ENCODE measurements at regions not wholly inside any gene's neighbourhood (a gene's known extent, or its start where the extent isn't known, plus 50 kb on each side); places are given as distances from the start of the nearest gene placed in this dataset.
"Not testable (repeated sequence)": the region's sequence is repeated elsewhere in the genome, so short reads cannot be mapped to it uniquely, and the experiment has no call there.

DNA sequence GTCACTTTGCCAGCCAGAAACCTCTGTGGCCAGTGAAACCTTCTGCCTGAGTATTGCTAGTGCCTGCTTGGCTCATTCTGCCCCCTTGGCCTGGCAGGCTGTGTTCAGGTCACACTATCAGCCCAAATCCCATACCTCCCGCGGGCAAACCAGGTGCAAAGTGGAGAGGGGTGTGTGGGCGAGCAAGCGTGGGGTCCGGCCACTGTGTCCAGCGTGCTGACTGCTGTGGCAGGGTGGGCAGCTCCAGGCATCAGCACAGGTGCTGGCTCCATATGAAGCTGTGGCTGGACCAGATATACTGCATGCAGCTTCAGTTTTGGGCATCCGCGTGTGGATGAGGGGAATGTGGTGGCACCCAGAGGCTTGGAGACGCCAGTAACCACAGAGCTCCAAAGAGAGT, 576.5 kb upstream of the EDIL3 start:
- Histone ChIP-seq H3K79me2 (ENCODE audit: control insufficient read depth, insufficient read depth, low read length, unreplicated experiment) (no peaks in the 10 kb centered on the region), H3K4me3 (ENCODE audit: low read depth, low read length) (no peak overlapping the region), H2AFZ (ENCODE audit: low read length, unreplicated experiment) (no peak overlapping the region)

DNA sequence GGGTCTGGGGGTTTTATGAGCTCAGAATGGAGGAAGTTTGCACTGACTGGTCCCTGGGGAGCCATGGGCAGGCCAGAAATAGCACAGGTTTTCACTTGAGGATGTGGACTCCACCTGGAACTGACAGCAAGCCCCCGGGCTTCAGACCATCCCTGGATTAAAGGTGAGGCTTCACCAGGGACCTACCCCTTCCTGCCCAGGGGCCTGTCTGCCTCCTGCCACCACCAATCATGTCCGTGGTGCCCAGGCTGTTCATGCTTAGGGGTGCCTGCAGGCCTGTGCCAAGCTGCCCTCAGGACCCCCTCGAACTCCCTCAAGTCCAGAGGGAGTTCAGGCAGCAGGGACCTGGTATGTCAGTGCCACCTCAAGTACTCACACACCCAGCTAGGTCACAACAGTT, 577.2 kb upstream of the EDIL3 start:
- Histone ChIP-seq H3K4me3 (ENCODE audit: low read depth, low read length) (no peak overlapping the region), H3K4me1 (ENCODE audit: control insufficient read depth, insufficient read depth, low read length, unreplicated experiment) (peaks cover 8% of the 10 kb centered on the region), H2AFZ (ENCODE audit: low read length, unreplicated experiment) (no peak overlapping the region), H3K36me3 (ENCODE audit: insufficient read depth, low read length) (no peaks in the 10 kb centered on the region), H3K79me2 (ENCODE audit: control insufficient read depth, insufficient read depth, low read length, unreplicated experiment) (no peaks in the 10 kb centered on the region), H3K27me3 (ENCODE audit: insufficient read depth, low read length) (no peaks in the 10 kb centered on the region), H3K27ac (ENCODE audit: low read depth, low read length) (no peak overlapping the region)

More for the DNA sequence above, 576.5 kb upstream of the EDIL3 start:
- no peaks in the 10 kb centered on the region for H3K27me3 ChIP-seq (ENCODE audit: insufficient read depth, low read length)
- H3K36me3 ChIP-seq (ENCODE audit: insufficient read depth, low read length), result no peaks in the 10 kb centered on the region
- H3K4me1 ChIP-seq (ENCODE audit: control insufficient read depth, insufficient read depth, low read length, unreplicated experiment), result peaks cover 8% of the 10 kb centered on the region
- no peak overlapping the region for H3K27ac ChIP-seq (ENCODE audit: low read depth, low read length)

DNA sequence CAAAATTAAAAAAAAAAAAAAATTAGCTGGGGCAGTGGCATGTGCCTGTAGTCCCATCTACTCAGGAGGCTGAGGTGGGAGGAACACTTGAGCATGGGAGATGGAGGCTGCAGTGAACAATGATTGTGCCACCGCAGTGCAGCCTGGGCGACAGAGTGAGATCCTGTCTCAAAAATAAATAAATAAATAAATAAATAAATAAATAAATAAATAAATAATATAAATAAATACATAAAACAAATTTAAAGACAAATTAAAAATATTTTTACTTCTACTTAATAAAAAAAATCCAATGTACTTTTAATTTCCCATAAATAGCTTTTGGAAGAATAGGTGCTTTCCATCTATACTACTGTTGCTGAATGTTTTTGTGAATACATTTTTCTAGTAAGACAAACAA, 598.4 kb upstream of the EDIL3 start:
- H2AFZ ChIP-seq (ENCODE audit: low read length, unreplicated experiment), result no peak overlapping the region
- H3K4me1 ChIP-seq (ENCODE audit: control insufficient read depth, insufficient read depth, low read length, unreplicated experiment), result no peaks in the 10 kb centered on the region
- no peaks in the 10 kb centered on the region for H3K27me3 ChIP-seq (ENCODE audit: insufficient read depth, low read length)
- H3K27ac ChIP-seq (ENCODE audit: low read depth, low read length), result no peak overlapping the region
- H3K36me3 ChIP-seq (ENCODE audit: insufficient read depth, low read length), result no peaks in the 10 kb centered on the region
- H3K4me3 ChIP-seq (ENCODE audit: low read depth, low read length), result no peak overlapping the region
- no peaks in the 10 kb centered on the region for H3K79me2 ChIP-seq (ENCODE audit: control insufficient read depth, insufficient read depth, low read length, unreplicated experiment)

DNA sequence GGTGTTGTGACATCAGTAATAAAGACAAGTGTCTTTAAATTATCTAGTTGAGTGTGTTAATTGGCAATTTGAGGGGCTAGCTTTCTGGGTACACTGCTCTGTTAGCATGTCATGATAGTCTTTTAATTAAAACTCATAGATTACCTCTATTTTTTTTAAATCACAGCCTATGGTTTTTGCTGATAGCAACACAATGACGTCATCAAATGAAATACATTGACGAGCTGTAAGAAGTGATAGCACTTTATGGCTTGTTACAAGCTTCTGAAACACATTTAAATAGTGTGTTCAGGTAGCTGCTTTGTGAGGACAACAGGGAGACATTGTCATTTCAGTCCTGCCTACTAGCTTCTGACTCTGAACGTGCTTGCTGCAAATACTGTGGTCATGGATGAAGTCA, 600.5 kb upstream of the EDIL3 start:
- H3K27me3 ChIP-seq (ENCODE audit: insufficient read depth, low read length), result no peaks in the 10 kb centered on the region
- no peak overlapping the region for H3K4me3 ChIP-seq (ENCODE audit: low read depth, low read length)
- no peak overlapping the region for H3K27ac ChIP-seq (ENCODE audit: low read depth, low read length)
- no peaks in the 10 kb centered on the region for H3K4me1 ChIP-seq (ENCODE audit: control insufficient read depth, insufficient read depth, low read length, unreplicated experiment)
- H3K79me2 ChIP-seq (ENCODE audit: control insufficient read depth, insufficient read depth, low read length, unreplicated experiment), result no peaks in the 10 kb centered on the region
- no peak overlapping the region for H2AFZ ChIP-seq (ENCODE audit: low read length, unreplicated experiment)
- no peaks in the 10 kb centered on the region for H3K36me3 ChIP-seq (ENCODE audit: insufficient read depth, low read length)

DNA sequence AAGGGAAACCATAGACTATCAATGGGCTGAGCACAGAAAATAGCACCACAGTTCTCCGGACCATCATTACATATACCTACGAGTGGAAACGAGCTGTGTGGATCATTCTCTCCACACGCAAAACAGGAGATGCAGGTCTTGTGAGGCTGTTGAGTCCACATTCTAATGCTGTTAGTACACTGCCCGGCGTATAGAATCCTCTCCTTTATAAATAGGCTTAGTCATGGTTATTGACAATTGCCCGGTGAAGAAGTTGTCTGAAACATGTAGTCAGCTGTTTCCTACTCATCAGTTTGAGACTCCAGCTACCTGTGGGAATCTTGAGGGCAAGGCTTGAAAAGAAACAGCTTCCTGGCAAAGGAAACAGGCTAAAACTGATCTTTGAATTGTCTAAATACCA, 602.0 kb upstream of the EDIL3 start:
- Histone ChIP-seq H3K79me2 (ENCODE audit: control insufficient read depth, insufficient read depth, low read length, unreplicated experiment) (no peaks in the 10 kb centered on the region), H3K4me1 (ENCODE audit: control insufficient read depth, insufficient read depth, low read length, unreplicated experiment) (no peaks in the 10 kb centered on the region), H3K27ac (ENCODE audit: low read depth, low read length) (no peak overlapping the region), H3K4me3 (ENCODE audit: low read depth, low read length) (no peak overlapping the region), H2AFZ (ENCODE audit: low read length, unreplicated experiment) (no peak overlapping the region), H3K27me3 (ENCODE audit: insufficient read depth, low read length) (no peaks in the 10 kb centered on the region), H3K36me3 (ENCODE audit: insufficient read depth, low read length) (no peaks in the 10 kb centered on the region)

DNA sequence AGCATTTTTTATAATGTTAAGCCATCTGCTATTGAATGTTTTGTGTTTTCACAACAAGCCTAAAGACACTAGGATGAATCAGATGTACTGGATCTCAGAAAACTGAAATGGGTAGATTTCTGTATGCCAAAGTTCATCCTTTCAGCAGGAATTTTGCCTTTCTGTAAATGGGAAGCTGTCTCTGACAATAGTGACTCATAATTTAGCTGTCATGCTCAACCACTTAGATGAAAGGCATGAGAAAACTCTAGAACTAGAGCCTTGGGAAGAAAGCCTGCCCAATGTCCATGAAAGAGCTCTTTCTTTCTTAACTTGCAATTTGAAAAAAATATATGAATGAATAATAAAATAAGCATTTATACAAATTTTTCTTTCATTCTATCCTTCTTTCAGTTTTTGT, 616.0 kb upstream of the EDIL3 start:
- peaks cover 3% of the 10 kb centered on the region for H3K4me1 ChIP-seq (ENCODE audit: control insufficient read depth, insufficient read depth, low read length, unreplicated experiment)
- no peak overlapping the region for H2AFZ ChIP-seq (ENCODE audit: low read length, unreplicated experiment)
- no peaks in the 10 kb centered on the region for H3K79me2 ChIP-seq (ENCODE audit: control insufficient read depth, insufficient read depth, low read length, unreplicated experiment)
- H3K27ac ChIP-seq (ENCODE audit: low read depth, low read length), result no peak overlapping the region
- H3K4me3 ChIP-seq (ENCODE audit: low read depth, low read length), result no peak overlapping the region
- no peaks in the 10 kb centered on the region for H3K36me3 ChIP-seq (ENCODE audit: insufficient read depth, low read length)
- H3K27me3 ChIP-seq (ENCODE audit: insufficient read depth, low read length), result no peaks in the 10 kb centered on the region

DNA sequence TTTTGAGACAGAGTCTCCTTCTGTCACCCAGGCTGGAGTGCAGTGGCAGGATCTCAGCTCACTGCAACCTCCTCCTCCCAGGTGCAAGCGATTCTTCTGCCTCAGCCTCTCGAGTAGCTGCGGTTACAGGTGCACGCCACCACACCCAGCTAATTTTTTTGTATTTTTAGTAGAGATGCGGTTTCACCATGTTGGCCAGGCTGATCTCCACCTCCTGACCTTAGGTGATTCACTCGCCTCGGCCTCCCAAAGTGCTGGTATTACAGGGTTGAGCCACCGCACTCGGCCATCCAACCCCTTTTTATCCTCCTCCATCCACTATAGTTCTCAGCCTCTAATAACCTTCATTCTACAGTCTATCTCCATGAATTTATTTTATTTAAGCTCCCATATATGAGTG, 617.3 kb upstream of the EDIL3 start:
- not testable (repeated sequence) for H3K27ac ChIP-seq (ENCODE audit: low read depth, low read length); H3K4me3 ChIP-seq (ENCODE audit: low read depth, low read length)

DNA sequence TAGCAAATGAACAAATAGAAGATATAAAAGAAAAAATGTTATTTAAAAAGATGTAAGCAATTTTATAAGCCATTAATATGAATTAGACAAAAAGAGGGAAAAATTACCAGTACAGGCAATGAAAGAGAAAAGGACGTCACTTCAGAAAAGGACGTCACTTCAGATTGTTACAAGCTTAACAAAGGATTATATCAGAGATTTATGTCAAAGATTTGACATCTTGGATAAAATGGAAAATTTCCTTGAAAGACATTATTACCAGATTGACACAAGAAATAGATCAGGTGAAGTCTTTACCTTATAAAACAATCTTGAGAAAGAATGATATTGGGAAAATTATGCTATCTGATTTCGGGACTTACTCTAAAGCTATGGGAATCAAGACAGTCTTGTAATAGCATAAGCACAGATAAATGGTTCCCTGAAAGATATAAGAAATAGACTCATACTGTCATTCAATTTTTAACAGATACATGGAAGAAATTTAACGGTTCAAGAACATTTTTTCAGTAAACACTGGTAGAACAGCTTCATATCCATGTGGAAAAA, 625.4 kb upstream of the EDIL3 start:
- H3K36me3 ChIP-seq (ENCODE audit: insufficient read depth, low read length), result no peaks in the 10 kb centered on the region
- no peaks in the 10 kb centered on the region for H3K27me3 ChIP-seq (ENCODE audit: insufficient read depth, low read length)
- H3K79me2 ChIP-seq (ENCODE audit: control insufficient read depth, insufficient read depth, low read length, unreplicated experiment), result no peaks in the 10 kb centered on the region
- no peaks in the 10 kb centered on the region for H3K4me1 ChIP-seq (ENCODE audit: control insufficient read depth, insufficient read depth, low read length, unreplicated experiment)
- no peak overlapping the region for H3K27ac ChIP-seq (ENCODE audit: low read depth, low read length)
- H2AFZ ChIP-seq (ENCODE audit: low read length, unreplicated experiment), result no peak overlapping the region
- H3K4me3 ChIP-seq (ENCODE audit: low read depth, low read length), result no peak overlapping the region

More for the DNA sequence above, 617.3 kb upstream of the EDIL3 start:
- H3K36me3 ChIP-seq (ENCODE audit: insufficient read depth, low read length); H3K4me1 ChIP-seq (ENCODE audit: control insufficient read depth, insufficient read depth, low read length, unreplicated experiment); H2AFZ ChIP-seq (ENCODE audit: low read length, unreplicated experiment); H3K79me2 ChIP-seq (ENCODE audit: control insufficient read depth, insufficient read depth, low read length, unreplicated experiment); H3K27me3 ChIP-seq (ENCODE audit: insufficient read depth, low read length): not testable (repeated sequence)

DNA sequence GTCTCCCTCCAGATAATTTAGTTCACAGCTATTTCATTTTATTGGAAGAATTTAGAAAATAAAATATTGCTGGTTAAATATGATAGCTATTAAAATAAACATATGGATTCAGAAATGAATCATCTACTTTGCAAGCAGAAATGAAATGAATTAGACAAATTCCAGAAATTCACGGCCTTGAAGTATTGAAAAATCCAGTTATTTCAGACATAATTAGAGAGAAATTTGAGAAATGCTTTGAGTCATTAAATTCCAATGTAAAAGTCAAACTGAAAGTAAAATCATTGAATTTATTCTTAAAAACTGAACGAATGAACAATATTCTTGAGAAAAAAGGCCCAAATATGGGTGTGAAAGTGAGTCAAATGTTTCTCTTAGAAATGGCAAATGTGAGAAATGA, 632.6 kb upstream of the EDIL3 start:
- Histone ChIP-seq H3K27ac (ENCODE audit: low read depth, low read length) (peak overlapping the region; percentile 41), H3K79me2 (ENCODE audit: control insufficient read depth, insufficient read depth, low read length, unreplicated experiment) (no peaks in the 10 kb centered on the region), H2AFZ (ENCODE audit: low read length, unreplicated experiment) (peak overlapping the region; percentile 57), H3K4me3 (ENCODE audit: low read depth, low read length) (peak overlapping the region; percentile 51), H3K36me3 (ENCODE audit: insufficient read depth, low read length) (no peaks in the 10 kb centered on the region), H3K27me3 (ENCODE audit: insufficient read depth, low read length) (no peaks in the 10 kb centered on the region), H3K4me1 (ENCODE audit: control insufficient read depth, insufficient read depth, low read length, unreplicated experiment) (peaks cover 3% of the 10 kb centered on the region)

DNA sequence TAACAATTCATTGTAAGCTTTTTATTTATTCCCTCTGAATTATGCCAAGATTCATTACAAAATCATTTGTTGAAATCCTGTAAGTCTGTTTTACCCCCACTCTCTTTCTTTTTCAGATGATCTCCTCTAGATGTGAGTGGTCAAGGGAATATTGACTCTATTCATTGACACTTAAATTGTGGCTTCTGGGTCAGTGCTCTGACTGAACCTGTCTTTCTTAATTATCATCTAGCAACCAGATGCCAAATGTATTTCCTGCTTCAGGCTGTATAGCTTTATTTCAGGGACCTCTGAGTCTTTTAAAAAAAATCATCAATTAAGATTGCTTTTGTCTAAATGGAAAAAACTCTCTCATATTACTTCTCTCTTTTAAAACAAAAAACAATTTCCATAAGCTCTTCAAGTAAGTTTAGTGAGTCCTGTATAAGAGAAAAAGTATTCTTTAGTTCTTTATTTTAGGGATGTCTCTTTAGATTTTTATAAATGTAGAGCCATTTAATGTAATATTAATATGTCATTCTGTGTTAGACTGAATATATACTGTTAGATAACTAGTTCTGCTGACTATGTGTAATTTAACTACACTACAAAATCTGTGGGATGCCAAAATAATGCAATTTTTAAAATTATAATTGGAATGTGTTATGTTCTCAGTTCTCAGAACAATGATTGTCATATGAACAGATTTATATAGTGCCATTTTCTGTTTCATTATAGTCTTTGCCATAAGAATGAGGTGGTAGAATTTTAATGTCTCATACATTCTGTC, 645.8 kb upstream of the EDIL3 start:
- H3K4me3 ChIP-seq (ENCODE audit: low read depth, low read length), result no peak overlapping the region
- no peaks in the 10 kb centered on the region for H3K4me1 ChIP-seq (ENCODE audit: control insufficient read depth, insufficient read depth, low read length, unreplicated experiment)
- H3K27me3 ChIP-seq (ENCODE audit: insufficient read depth, low read length), result no peaks in the 10 kb centered on the region
- no peak overlapping the region for H3K27ac ChIP-seq (ENCODE audit: low read depth, low read length)
- no peak overlapping the region for H2AFZ ChIP-seq (ENCODE audit: low read length, unreplicated experiment)
- H3K79me2 ChIP-seq (ENCODE audit: control insufficient read depth, insufficient read depth, low read length, unreplicated experiment), result no peaks in the 10 kb centered on the region
- no peaks in the 10 kb centered on the region for H3K36me3 ChIP-seq (ENCODE audit: insufficient read depth, low read length)

DNA sequence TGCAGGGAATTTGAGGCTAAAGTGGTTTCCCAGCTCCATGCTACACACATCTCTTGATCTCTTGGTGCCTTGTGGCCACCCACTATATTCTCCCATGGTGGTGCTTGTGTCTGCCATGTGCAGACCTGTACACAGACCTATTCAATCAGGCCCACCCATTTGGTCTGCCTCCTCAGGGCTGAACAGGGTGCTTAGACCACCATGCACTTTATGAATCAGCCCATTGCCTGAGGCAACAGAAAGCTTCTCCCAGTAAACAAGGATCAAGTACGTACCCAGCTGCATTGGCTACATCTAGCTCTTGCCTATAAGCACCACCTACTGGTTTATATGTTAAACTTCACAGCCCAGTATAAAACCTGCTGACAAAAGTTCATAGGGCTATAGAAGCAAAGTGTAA, 664.3 kb upstream of the EDIL3 start:
- Histone ChIP-seq H2AFZ (ENCODE audit: low read length, unreplicated experiment) (no peak overlapping the region), H3K4me3 (ENCODE audit: low read depth, low read length) (no peak overlapping the region), H3K79me2 (ENCODE audit: control insufficient read depth, insufficient read depth, low read length, unreplicated experiment) (no peaks in the 10 kb centered on the region), H3K27me3 (ENCODE audit: insufficient read depth, low read length) (no peaks in the 10 kb centered on the region), H3K27ac (ENCODE audit: low read depth, low read length) (no peak overlapping the region), H3K36me3 (ENCODE audit: insufficient read depth, low read length) (no peaks in the 10 kb centered on the region), H3K4me1 (ENCODE audit: control insufficient read depth, insufficient read depth, low read length, unreplicated experiment) (no peaks in the 10 kb centered on the region)
